ENCODE measurements at regions not wholly inside any gene's neighbourhood (a gene's known extent, or its start where the extent isn't known, plus 50 kb on each side); places are given as distances from the start of the nearest gene placed in this dataset.
"Not testable (repeated sequence)": the region's sequence is repeated elsewhere in the genome, so short reads cannot be mapped to it uniquely, and the experiment has no call there.

- DNase-seq, result no peak
Measured at GRCh38 chr14:96688629-96689028, 108.6 kb upstream of the VRK1 start.

GRCh38 chr14:96690713-96691383 is 106.3 kb upstream of the VRK1 start:
- no peak for DNase-seq

DNA sequence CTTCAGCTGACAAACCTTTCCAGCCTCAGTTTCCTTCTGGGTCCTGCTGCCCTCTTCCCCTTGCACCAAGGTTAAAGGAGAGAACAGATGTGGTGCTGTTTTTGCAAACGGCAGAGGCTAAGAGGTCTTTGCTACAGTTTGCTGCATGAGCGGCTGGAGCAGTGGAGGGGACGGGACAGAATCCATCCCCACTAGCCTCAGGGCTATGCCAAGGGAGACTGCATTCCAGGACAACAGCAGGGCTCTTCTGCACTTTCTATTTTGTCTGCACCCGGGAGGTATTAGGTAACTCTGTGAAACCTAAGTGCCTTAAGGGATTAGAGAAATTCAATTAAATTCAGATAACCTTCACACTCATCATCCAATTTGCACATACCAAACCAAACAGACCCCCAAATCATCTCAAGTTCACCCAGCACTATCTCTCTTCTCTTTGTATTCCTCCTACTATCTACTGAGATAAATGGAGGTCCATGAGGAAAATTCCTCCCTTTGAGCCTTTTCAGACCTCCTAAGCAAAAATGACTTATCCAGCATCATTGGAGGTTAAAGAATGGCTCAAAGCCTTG is 103.8 kb upstream of the VRK1 start:
- no peak for DNase-seq

GRCh38 chr14:96693987-96694386 is 103.2 kb upstream of the VRK1 start:
- DNase-seq, result no peak

DNA sequence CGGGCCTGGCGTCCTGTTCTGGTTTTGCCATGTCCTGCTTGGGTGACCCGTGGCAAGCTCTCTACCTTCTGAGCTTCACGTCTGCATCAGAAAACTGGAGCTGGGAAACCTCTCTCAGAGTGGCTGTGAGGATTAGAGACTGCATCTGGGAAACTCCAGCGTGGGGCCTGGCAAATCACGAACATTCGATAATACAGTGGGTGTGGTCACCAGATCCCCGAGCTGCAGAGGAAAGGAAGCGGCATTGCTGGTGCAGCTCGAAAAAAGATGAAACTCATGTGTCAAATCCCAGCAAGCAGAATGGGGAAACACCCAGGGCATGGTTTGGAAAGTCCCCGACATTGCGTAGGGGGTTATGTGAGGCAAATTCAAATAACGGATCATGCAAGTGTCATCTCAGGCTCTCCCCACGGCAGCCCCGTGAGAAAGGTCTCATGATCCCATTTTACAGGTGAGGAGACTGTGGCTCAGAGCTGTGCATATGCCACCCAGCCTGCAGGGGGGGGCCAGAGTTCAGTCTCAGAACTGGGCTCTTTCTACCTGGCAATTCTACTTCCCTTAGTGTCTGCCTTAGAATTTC is 98.1 kb upstream of the VRK1 start:
- peak in 1 of 2 experiments; percentile 2 for DNase-seq

DNA sequence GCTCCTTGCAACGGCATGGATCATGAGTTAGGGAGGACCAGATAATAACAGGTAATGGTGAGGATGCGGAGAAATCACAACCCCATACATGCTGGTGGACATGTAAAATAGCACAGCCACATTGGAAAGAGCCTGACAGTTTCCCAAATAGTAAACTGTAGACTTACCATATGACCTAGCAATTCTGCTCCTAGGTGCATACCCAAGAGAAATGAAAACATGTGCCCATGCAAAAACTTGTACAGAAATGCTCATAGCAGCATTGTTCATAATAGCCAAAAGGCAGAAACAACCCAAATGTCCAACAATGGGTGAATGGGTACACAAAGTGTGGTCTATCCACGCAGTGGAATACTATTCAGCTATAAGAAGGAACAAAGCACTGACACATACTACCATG is 97.5 kb upstream of the VRK1 start:
- no peak for DNase-seq

DNA sequence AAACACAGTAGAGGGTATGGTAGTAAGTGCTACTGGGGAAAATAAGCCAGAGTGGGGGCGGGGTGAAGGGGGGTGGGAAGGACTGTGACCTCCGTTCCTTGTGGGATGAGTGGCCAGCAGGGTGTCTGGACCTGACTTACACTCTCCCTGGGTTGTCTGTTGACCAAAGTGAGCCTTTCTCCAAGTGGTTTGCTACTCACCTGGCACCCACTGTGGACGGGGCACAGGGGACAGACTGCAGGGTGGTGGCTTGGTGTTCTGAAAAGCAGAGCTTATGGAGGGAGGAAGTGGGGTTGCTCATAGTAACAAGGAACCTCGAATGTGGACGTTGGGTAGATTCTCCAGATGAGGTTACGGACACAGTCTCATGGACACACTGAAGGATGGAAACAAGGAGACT is 94.4 kb upstream of the VRK1 start:
- DNase-seq, result no peak

DNA sequence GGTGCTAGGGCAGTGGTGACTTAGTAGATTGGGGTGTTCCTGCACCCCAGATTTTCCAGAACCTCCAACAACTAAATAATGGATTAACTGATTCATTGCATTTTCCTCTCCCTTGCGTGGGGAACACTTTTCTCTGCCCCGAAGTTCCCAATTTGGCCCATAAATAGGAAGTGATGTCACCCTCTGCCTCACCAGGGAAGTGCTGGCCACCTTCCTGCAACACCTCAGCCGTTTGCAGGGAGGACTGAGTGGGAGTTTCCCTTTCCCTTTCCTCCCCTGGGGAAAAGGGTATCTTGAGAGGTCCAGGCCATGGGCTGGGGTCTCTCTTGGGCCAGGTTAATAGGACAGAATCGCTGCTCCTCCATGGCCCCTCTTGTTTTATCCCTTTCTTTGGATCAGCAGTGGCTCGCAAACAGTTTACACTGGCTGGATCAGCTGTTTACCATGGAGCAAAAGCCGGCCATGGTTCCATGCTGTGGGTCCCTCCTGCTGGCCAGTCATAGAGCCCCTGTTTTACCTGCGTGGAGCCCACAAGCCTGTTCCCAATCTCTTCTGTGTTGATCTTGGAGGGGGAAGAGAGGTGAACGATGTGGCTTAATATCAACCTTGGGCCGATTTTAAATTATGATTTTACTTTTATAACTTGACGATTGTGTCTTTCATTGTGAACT is 91.6 kb upstream of the VRK1 start:
- DNase-seq, result no peak

DNA sequence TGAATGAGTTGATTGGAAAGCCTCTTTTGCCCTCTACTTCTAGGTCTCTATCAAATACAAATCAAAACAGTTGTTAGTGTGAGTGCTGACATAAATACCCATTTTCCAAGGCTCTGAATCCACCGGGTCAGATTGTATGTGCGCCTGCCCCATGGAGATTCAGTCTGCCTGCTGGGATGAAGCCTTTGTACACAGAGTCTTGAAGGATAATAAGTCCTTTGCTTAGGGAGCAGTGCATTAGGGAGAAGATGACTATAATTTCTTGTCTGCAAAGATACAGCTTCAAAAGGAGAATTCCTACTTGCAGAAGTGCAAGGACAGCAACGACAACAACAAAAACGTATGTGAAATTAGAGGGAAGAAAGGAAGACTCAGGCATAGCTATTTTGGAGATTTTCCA is 90.3 kb upstream of the VRK1 start:
- DNase-seq, result no peak

- no peak for DNase-seq
Measured at GRCh38 chr14:96710060-96710666, 87.0 kb upstream of the VRK1 start.

GRCh38 chr14:96711559-96712267 is 85.5 kb upstream of the VRK1 start:
- no peak for DNase-seq

GRCh38 chr14:96713426-96713825 is 83.8 kb upstream of the VRK1 start:
- DNase-seq, result no peak

GRCh38 chr14:96714537-96714936 is 82.6 kb upstream of the VRK1 start:
- DNase-seq, result not testable (repeated sequence)

DNA sequence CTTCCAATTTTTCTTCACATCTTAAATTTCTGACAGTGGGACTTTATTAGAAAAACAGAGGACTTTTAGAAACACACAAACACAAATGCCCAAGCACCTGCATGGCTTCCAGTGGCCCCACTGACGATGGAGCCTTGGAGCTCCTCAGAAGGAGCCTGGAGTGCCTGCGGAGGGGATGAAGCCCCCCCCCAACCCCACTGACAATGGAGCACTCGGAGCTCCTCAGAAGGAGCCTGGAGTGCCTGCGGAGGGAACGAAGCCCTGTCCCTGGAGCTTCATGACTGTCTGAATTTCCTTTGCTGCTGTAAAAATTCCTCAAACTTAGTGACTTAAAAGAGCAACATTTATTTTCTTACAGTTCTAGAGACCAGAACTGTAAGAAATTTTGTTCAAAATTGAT is 80.1 kb upstream of the VRK1 start:
- DNase-seq, result no peak

- DNase-seq, result no peak
Measured at GRCh38 chr14:96718407-96718806, 78.8 kb upstream of the VRK1 start.

GRCh38 chr14:96720702-96721101 is 76.5 kb upstream of the VRK1 start:
- DNase-seq, result not testable (repeated sequence)

- DNase-seq, result no peak
Measured at GRCh38 chr14:96722736-96723135, 74.4 kb upstream of the VRK1 start.

DNA sequence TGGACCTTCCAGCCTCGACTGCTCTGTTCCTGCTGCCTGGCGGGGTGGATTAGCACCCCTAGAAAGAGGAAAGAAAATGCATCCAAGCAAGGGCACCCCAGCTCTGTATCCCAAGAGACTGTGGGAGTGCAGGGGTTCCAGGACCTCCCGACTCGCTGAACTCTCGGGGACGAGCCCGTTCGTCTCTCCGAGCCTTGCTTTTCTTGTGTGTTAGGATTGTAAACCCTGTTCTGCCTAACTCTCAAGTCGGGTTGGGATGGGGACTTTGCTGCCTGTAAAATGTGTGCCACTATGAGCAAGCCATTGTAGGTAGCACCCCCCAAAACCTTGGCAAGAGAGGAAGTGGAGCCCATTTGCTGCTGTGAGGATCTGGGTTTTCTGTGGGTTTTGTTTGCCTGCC is 73.2 kb upstream of the VRK1 start:
- DNase-seq, result no peak

- DNase-seq, result no peak
Measured at GRCh38 chr14:96725232-96725631, 72.0 kb upstream of the VRK1 start.

DNA sequence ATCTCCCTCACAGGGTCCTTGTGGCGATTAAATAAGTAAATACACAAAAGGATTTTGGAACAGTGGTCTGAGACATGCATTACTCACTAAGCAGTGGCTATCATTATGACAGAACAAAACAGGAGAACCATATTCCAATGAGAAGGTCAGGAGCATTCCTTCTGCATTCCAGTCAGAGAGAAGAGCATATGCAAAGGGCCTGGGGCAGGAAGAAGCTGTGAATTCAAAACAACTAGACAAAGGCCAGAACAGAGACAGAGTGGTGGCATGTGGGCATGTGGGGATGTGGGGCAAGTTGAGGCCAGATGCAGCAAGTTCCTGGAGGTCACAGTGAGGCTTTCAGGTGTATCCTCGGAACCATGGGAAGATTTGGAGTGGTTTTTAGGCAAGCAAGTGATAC is 70.1 kb upstream of the VRK1 start:
- no peak for DNase-seq

DNA sequence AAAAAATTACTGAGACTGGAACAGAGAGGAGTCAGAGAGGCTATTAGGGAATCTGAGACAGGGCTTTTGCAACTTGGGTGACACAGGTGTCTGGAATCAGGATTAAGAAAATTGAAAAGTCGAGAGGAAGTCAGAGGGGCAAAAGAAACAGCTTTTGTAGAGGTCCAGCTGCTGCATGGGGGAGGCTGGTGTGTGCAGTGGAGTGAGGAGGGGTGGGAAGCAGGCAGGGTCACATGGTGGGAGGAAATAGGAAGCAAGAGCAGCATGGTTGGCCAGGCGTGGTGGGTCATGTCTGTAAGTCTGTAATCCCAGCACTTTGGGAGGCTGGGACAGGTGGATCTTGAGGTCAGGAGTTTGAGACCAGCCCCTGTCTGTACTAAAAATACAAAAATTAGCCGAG is 69.7 kb upstream of the VRK1 start:
- DNase-seq, result no peak

DNA sequence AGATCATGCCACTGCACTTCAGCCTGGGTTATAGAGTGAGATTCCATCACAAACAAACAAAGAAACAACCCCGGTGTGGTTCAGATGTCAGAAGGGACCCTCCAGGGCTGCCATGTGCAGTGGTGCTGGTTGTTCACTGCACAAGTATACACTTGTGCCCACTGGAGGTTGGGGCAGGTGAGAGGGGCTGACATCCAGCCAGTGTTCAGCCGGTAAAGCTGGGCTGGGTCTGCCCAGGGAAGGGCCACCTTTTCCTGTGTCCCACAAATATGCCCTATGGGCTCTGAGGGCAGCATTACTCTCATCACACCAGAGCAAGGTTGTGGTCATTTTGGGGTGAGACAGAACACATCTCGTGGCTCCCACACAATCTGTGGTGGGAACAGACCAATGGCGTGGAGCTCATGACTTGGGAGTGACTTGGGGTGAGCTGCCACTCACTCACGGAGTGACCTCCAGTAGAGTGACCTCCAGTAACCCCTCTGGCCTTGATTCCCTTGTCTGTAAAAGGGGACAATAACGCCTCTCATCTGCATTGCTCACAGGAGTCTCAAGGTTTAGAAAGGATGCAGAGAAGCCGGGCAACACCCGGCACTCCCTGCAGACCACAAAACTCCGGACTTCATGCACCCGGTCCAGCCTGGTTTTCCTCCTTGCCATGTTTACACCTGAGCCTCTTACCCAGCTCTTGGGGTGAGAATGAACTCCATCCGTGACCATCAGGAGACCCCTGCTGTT is 69.0 kb upstream of the VRK1 start:
- DNase-seq, result no peak
